AML-193 (cell line): ENCODE measurements at regions not wholly inside any gene's neighbourhood (a gene's known extent, or its start where the extent isn't known, plus 50 kb on each side); places are given as distances from the start of the nearest gene placed in this dataset.

Experiments used
- DNase-seq, 2 experiments: peaks; one replicate each; lab custom pipeline; 2025; lab: John Stamatoyannopoulos, UW

DNA sequence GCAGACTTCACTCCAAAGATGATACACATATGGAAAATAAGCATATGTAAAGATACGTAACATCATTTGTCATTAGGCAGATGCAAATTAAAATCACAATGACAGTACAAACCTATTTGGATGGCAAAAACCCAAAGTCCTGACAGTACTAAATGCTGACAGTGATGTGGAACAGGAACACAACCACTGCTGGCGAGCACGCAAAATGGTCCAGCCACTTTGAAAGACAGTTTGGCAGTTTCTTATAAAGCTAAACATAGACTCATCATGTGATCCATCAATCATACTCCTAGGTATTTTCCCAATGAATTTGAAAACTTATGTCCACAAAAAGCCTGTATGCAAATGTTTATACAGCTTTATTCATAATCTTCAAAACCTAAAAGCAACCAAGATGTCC is 200.7 kb downstream of the RAMP3 start:
- no peak for DNase-seq

DNA sequence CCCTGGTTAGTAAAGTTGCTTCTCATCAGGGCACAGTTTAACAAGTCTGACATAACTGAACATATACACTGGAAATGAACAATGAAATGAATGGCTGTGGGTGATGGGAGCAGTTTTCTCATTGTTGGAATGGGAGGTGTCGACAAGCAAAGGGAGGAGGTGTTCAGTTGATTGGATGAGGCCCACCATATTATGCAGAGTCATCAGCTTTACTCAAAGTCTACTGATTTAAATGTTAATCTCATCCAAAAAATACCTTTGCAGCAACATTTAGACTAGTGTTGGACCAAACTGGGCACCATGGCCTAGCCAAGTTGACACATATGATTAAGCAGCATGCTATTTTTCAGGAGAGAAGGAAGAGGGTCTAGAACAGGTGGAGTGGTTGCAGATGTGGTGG is 201.7 kb downstream of the RAMP3 start:
- DNase-seq: no peak

GRCh38 chr7:45359776-45360175 is 202.2 kb downstream of the RAMP3 start:
- DNase-seq: no peak

GRCh38 chr7:45363669-45364068 is 206.1 kb downstream of the RAMP3 start:
- DNase-seq: no peak

- DNase-seq: no peak
Observed at GRCh38 chr7:45365341-45365740, 207.8 kb downstream of the RAMP3 start.

DNA sequence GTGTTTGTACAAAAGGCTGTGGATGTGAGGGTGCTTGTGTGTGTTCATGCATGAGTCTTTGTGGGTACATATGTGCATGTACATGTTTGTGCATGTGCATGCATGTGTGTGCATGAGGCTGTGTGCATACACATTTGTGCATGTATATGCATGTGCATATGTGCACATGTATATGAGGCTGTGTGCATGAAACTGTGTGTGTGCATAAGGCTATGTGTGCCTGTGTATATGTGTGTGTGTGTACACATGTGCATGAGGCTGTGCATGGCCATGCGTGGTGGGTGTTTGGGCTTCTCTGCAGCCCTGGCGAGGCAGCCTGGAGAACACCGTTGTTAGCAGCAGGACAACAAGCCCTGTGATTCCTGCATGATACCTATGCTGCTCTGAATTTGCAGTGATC is 207.7 kb upstream of the ADCY1 start:
- DNase-seq: no peak

- DNase-seq: no peak
Observed at GRCh38 chr7:45367026-45367425, 207.1 kb upstream of the ADCY1 start.

- no peak for DNase-seq
Observed at GRCh38 chr7:45368129-45368807, 205.9 kb upstream of the ADCY1 start.

GRCh38 chr7:45384499-45384898 is 189.7 kb upstream of the ADCY1 start:
- no peak for DNase-seq

DNA sequence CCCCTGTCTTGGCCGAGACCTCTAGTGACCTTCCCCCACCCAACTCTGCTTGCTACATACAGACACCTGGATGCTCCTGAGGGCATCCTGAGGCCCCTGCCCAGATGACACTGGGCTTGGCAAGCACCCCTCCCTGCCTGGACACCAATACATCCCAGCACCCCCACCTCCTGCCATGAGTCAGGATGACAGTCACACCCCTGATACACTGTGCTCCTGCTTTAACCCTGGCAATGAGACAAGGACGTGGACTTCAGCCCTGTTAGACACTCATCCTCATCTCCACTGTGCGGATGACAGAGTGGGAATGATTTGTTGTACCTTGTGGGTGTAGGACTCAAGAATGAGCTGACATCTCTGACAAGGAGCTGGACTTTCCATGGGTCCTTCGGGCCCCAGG is 186.3 kb upstream of the ADCY1 start:
- DNase-seq: no peak

DNA sequence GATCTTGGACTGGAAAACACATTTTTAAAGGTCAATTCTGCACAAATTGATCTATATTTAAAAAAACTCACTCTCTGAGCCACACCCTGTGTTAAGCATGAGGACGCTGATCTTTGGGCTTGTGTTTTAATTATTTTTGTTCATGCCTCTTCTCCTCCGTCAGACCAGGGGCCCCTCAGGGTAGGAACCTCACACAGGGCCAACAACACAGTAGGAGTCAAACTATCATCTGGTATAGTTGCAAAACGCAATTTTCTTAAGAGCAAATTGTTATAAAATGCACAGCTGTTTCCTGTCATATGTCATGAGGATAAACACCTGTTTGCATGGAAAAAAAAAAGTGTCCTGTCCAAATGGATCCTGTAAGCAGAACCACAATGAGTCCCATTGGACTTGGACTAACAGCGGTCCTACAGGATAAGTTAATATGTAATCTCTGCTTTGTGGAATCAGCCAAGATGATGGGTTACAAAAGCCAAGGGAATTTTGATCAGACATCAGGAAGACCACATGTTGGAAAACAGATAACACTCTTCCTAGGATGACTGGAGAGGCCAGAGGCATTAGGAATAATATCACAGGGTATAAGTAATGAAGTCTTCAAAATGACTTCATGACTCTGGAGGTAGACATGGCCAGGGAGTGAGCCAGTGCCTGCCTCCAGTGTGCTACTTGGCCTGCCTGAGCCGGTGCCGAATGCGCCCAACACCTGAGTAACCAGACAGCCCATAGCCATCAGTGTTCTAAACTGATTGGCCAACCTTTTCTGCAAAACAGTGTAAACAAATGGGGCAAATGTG is 184.9 kb upstream of the ADCY1 start:
- no peak for DNase-seq

DNA sequence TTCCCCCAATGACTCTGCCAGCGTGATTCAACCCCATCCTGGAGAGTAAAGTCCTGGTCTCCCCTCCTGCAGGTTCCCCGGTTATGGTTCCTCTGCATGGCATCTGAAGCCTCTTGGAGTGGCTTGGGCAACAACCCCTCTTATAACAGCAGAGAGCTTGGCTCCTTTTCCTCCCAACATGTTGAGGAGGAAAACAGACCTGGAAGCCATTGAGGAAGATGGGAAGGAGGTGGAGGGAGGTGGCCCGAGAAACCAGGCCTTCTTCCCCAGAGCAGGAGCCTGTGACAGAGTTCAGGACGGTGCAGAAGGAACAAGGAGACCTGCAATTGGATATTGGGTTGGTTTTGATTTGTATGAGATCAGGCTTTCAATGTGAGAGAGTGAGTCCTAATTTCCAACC is 184.0 kb upstream of the ADCY1 start:
- DNase-seq: no peak

GRCh38 chr7:45390731-45391130 is 183.4 kb upstream of the ADCY1 start:
- DNase-seq: no peak

DNA sequence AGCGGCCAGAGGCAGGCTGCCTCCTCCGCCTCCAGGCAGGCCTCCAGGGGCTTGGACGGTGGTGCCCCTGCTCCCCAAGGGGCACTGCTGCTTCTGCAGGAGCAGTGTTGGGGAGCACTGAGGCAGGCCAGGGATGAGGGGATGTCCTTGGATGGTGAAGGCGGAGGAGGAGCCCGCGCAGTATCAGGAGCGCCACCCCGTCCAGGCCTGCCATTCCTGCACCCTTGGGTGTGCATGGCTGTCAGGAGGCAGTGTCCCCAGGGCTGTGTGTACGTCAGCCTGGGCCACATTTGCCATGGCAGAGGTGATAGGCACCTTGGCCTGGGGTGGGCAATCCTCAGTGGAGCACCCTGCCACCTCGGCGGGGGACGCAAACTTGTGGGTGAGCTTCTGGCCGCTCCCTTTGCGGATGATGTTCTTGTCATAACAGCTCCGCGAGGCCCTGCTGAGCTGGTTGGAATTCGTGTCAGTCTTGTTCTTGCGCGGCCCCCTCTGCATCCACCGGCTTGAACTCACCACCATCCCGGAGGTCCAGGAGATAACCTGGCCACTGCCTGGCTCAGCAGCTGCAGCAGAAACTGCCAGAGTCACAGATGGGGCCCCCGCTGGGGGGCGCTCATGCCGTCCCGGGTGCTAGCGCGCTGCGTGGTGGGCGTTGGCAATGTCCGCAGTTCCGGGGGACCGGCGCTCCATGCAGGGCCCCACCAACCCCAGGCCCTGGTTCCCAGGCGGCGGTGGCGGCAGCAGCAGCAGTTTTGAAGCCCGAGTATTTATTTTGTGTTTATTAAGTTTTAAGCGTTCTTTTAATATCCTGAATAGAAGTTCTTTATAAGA is 182.3 kb upstream of the ADCY1 start:
- DNase-seq: no peak

- no peak for DNase-seq
Observed at GRCh38 chr7:45394117-45394708, 180.0 kb upstream of the ADCY1 start.

GRCh38 chr7:45399069-45399468 is 175.1 kb upstream of the ADCY1 start:
- no peak for DNase-seq

DNA sequence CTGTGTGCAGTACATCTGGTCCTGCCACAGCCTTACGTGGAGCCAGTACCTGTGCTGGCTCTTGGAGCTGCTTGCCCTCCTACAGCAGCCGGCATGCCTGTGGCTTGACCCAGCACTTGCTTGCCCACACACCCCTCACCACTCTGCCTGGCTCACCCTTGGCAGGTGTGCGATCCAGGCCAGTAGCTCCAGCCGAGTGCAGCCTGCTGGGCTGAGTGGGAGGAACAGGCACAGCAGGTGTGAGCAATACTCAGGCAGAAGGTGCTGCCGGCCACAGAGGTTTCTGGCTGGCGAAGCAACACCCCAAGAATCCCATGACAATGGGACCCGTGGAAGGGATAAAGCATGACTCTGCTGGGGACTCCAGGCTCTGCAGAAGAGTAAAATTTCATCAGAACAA is 173.5 kb upstream of the ADCY1 start:
- DNase-seq: no peak

GRCh38 chr7:45401155-45401554 is 173.0 kb upstream of the ADCY1 start:
- no peak for DNase-seq

DNA sequence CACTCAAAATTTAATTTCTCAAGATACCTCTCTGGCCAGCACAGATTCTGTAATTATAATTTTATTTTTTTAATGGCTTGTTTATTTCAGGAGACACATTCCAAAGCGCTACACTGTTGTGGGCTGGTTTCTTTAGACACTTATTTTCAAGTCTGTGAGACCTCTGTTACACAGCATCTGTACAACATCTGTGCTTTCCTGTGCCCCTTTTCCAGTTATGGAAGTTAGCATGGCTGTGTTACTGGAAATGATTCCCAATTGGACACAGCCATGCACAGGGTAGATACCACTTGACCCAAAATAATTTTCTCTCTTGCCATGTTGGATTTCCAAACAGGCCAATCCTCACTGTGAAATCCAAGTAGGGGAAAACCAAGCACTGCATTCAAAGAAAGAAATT is 172.3 kb upstream of the ADCY1 start:
- no peak for DNase-seq

GRCh38 chr7:45402480-45403218 is 171.5 kb upstream of the ADCY1 start:
- peak; percentile 81 to 84 for DNase-seq

DNA sequence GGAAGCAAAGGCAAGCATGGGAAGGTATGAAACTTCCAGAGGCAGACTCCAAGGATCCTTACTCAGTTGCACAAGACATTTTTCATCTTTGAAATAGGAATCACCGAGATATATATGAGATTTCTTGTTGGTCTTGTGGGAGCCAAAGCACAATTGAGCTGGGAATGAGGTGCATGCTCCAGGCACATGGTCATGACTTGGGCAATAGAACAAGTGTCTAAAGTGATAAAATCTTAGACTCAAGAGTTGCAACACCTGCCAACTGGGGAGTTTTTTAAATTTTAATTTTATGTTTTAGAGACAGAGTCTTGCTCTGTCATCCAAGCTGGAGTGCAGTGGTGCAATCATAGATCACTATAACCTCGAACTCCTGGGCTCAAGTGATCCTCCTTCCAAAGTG is 169.5 kb upstream of the ADCY1 start:
- DNase-seq: peak; percentile 4 to 49
